ENCODE measurements at regions not wholly inside any gene's neighbourhood (a gene's known extent, or its start where the extent isn't known, plus 50 kb on each side); places are given as distances from the start of the nearest gene placed in this dataset.

DNA sequence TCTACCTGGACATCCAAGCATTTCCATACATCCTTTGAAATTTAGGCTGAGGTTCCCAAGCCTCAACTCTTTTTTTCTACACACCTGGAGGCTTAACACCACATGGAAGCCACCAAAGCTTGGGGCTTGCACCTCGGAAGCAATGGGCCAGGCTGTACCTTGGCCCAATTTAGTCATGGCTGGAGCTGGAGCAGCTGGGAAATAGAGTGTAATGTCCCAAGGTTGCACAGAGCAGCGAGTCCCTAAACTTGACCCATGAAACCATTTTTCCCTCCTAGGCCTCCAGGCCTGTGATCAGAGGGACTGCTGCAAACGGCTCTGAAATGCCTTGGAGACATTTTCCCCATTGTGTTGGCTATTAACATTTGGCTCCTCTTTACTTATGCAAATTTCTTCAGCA, 1574.3 kb upstream of the ZEB2 start:
- TF ChIP-seq, protein P1, sequence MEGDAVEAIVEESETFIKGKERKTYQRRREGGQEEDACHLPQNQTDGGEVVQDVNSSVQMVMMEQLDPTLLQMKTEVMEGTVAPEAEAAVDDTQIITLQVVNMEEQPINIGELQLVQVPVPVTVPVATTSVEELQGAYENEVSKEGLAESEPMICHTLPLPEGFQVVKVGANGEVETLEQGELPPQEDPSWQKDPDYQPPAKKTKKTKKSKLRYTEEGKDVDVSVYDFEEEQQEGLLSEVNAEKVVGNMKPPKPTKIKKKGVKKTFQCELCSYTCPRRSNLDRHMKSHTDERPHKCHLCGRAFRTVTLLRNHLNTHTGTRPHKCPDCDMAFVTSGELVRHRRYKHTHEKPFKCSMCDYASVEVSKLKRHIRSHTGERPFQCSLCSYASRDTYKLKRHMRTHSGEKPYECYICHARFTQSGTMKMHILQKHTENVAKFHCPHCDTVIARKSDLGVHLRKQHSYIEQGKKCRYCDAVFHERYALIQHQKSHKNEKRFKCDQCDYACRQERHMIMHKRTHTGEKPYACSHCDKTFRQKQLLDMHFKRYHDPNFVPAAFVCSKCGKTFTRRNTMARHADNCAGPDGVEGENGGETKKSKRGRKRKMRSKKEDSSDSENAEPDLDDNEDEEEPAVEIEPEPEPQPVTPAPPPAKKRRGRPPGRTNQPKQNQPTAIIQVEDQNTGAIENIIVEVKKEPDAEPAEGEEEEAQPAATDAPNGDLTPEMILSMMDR (conservative IDR thresholded peaks at IDR 0.05 in 1 of 2, IDR thresholded peaks at IDR 0.05 in 1 of 2; ENCODE audit: low read depth in 1 of 2, low read length in 2 of 2), result no peak
- no peak for TF ChIP-seq EZH2 (IDR thresholded peaks at IDR 0.05; ENCODE audit: low read length, missing control alignments)

Data from fibroblast of lung (primary cell).